GM23338 (cell line): ENCODE measurements at regions not wholly inside any gene's neighbourhood (a gene's known extent, or its start where the extent isn't known, plus 50 kb on each side); places are given as distances from the start of the nearest gene placed in this dataset.

Experiments used
- CREB1 ChIP-seq: fragments of 250-450 bp; sonication (Bioruptor Pico); IDR thresholded peaks from 2 replicates; pipeline ENCODE4 v1.5.0; 2020; ENCODE audit warnings: low read depth, mild to moderate bottlenecking, moderate library complexity
- CTCF ChIP-seq, 2 experiments: fragments of 200-600 bp in 1 of 2; sonication (generic) in 1 of 2; conservative IDR thresholded peaks; 2 replicates each; pipeline versions ENCODE4 v1.5.1 to v1.6.1; 2016 to 2017; ENCODE audit warnings: antibody characterized with exemption in 2 of 2, low read depth in 2 of 2, mild to moderate bottlenecking in 2 of 2, moderate library complexity in 1 of 2
- ETS1 ChIP-seq: IDR thresholded peaks from 2 replicates; pipeline ENCODE4 v1.6.1; 2016; ENCODE audit warnings: antibody characterized with exemption
- EZH2 ChIP-seq: fragments of 200-600 bp; sonication (generic); IDR thresholded peaks from one replicate; pipeline ENCODE4 v1.8.0; 2017; ENCODE audit warnings: antibody characterized with exemption, mild to moderate bottlenecking, low read depth; ENCODE audit not compliant: unreplicated experiment
- EZH2phosphoT487 ChIP-seq: fragments of 200-600 bp; sonication (generic); IDR thresholded peaks from one replicate; pipeline ENCODE4 v1.8.1; 2018; ENCODE audit warnings: antibody characterized with exemption; ENCODE audit not compliant: unreplicated experiment
- JUNB ChIP-seq: IDR thresholded peaks from one replicate; pipeline ENCODE4 v1.6.1; 2016; ENCODE audit warnings: antibody characterized with exemption; ENCODE audit not compliant: unreplicated experiment
- POLR2AphosphoS5 ChIP-seq: IDR thresholded peaks from 2 replicates; pipeline ENCODE4 v1.6.1; 2016; ENCODE audit warnings: antibody characterized with exemption, low read depth
- REST ChIP-seq: IDR thresholded peaks from one replicate; pipeline ENCODE4 v1.6.1; 2018; ENCODE audit warnings: antibody characterized with exemption; ENCODE audit not compliant: unreplicated experiment
- STAT1 ChIP-seq: IDR thresholded peaks from one replicate; pipeline ENCODE4 v1.6.1; 2016; ENCODE audit warnings: antibody characterized with exemption; ENCODE audit not compliant: unreplicated experiment
- ZNF114 ChIP-seq: fragments of 250-450 bp; sonication (Bioruptor Pico); IDR thresholded peaks from 2 replicates; pipeline ENCODE4 v1.5.0; 2020; ENCODE audit warnings: mild to moderate bottlenecking, moderate library complexity
- ZNF331 ChIP-seq: fragments of 250-450 bp; sonication (Bioruptor Pico); IDR thresholded peaks from 2 replicates; pipeline ENCODE4 v1.5.0; 2020; ENCODE audit warnings: low read depth, mild to moderate bottlenecking, moderate library complexity
- ZNF462 ChIP-seq: fragments of 250-450 bp; sonication (Bioruptor Pico); IDR thresholded peaks from 2 replicates; pipeline ENCODE4 v1.5.0; 2020; ENCODE audit warnings: mild to moderate bottlenecking, moderate library complexity

- no peak for TF ChIP-seq CTCF (conservative IDR thresholded peaks at IDR 0.05; ENCODE audit: low read depth in 2 of 2)
- TF ChIP-seq POLR2AphosphoS5, result no peak
- no peak for TF ChIP-seq EZH2phosphoT487
- TF ChIP-seq ZNF331 (CRISPR knock-in tag), result no peak
- no peak for TF ChIP-seq EZH2
- no peak for TF ChIP-seq ZNF114 (CRISPR knock-in tag)
- TF ChIP-seq REST, result no peak
- no peak for TF ChIP-seq ETS1
- no peak for TF ChIP-seq ZNF462 (CRISPR knock-in tag)
- no peak for TF ChIP-seq CREB1 (CRISPR knock-in tag)
- no peak for TF ChIP-seq STAT1
- no peak for TF ChIP-seq JUNB
These were observed 92.5 kb downstream of the RIPK4 start for GRCh38 chr21:41674402-41674801.
